ENCODE measurements at regions not wholly inside any gene's neighbourhood (a gene's known extent, or its start where the extent isn't known, plus 50 kb on each side); places are given as distances from the start of the nearest gene placed in this dataset.
A peak's percentile ranks its signal among the peaks of the same experiment; 100 is the strongest.
"Not testable (repeated sequence)": the region's sequence is repeated elsewhere in the genome, so short reads cannot be mapped to it uniquely, and the experiment has no call there.

DNA sequence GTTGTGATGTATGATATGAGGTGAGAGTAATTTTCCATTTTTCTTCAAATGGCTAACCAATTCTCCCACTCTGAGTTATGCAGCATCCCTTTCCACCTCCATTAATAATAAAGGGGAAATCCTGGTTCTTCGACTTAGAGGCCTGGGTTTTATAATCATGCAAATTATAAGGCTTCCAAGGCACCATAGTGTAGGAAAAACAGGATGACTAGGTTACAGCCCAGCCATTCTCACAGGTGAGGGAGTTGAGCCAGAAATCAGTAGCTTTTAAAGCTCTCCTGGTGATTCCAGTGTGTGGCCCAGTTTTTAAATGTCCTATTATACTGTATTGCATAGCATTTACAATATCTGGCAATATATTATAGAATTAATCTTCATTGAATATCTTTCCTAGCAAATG, 203.1 kb downstream of the ARHGEF9 start:
- DNase-seq (ENCODE audit: low spot score) (no peak), ATAC-seq (no peak)
- intact Hi-C loops (cut with DNase I) = no loop called here

DNA sequence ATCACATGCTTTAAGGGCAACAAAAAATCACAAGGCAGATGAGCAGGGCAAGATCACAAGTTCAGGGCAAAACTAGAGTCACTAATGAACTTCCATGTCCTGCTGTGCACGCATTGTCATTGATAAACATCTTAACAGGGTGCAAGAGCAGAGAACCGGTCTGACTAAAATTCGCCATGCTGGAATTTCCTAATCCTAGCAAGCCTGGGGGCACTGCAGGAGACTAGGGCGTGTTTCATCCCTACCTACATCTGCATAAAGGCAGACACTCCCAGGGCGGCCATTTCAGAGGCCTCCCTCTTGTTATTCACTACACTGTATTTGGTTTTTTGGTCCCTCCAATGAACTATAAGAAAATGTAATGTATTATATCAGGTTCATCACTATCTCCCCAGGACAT, 203.6 kb downstream of the ARHGEF9 start:
- intact Hi-C loops (cut with DNase I) = no loop called here
- DNase-seq (ENCODE audit: low spot score) (no peak), ATAC-seq (no peak)

DNA sequence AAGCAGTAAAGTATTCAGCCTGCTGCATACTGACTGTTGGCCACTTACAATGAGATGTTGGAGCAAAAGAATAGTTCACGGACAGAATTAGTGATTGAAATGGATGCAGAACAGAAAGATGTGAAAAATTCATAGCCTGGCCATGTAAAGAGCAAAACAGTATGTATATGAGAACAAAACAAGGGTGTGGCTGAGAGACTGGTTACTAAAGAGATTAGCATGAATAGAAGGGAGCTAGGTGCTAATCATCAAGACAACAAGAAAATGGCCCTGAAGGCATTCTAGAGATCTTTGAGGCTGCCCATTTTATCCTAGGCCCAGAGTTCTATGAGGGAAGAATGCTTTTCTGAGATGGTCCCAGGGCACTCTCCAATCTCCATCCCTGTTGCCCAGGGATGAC, 208.5 kb downstream of the ARHGEF9 start:
- intact Hi-C loops (cut with DNase I) = no loop called here
- no peak for ATAC-seq
- no peak for DNase-seq (ENCODE audit: low spot score)

DNA sequence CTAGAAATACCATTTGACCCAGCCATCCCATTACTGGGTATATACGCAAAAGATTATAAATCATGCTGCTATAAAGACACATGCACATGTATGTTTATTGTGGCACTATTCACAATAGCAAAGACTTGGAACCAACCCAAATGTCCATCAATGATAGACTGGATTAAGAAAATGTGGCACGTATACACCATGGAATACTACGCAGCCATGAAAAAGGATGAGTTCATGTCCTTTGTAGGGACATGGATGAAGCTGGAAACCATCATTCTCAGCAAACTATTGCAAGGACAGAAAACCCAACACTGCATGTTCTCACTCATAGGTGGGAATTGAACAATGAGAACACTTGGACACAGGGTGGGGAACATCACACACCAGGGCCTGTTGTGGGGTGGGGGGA, 209.3 kb downstream of the ARHGEF9 start:
- ATAC-seq; DNase-seq (ENCODE audit: low spot score); intact Hi-C loops (cut with DNase I): not testable (repeated sequence)

DNA sequence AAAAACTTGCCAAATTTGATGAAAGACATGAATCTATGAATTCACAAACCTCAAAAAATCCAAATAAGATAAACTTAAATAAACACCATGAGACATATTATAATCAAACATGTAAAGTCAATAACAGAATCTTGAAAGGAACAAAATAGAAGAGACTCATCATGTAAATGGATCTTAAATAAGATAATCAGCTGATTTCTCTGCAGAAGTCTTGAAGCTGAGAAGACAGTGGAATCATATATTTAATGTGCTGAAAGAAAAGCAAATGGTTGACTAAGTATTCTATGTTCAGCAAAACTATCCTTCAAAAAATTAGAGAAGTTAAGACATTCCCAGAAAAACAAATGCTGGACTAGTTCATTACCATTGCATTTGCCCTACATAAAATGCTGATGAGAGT, 215.7 kb upstream of the SPIN4 start:
- DNase-seq (ENCODE audit: low spot score) = no peak
- ATAC-seq = no peak
- intact Hi-C loops (cut with DNase I) = no loop called here

DNA sequence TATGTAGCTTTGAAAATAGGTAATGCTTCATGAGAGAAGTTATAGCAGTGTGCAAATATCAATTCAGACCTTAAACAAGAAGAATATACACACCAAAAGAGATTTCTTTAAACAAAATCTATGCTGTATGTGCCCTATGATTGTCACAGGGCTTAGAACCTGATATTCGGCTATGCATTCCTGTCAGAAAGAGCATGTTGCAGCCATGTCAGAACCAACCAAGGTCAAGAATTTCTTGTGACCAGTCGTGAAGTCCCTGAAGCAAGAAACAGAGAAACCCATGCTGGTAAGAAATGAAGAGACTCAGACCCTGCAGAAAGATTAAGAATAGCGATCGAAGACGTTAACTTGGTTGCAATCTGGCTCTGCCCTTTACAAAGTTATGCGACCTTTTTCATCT, 210.3 kb upstream of the SPIN4 start:
- ATAC-seq (peak; percentile 30), DNase-seq (ENCODE audit: low spot score) (no peak)
- intact Hi-C loops (cut with DNase I) = no loop called here

DNA sequence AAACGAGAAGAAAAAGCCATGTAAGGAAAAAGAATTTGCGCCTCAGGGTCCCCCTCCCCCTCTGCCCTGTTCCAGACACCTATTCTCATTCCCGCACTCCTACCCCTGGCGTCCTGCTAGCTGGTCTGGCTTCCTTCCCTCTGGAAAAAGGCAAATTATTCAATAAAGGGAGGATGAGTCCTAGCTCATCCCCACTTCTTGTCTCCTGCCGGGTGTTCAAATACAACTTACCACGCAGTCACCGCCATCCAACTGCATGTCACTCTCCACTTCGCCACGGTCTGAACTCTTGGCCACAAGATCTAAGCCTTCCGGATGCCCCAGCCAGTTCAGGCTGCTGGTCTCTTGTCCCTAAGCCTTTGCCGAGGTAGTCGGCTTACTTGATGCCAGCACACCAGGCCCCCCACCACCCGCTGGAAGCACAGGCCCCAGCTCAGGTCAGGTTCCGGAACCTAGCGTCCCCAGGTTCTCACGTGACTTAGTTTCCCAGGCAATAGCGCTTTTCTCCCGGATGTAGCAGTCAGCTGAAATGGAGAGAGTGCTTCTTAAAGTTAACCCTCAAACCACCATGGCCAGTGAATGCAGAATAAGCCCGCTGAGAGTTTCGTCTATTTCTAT, 209.6 kb upstream of the SPIN4 start:
- intact Hi-C loops (cut with DNase I) = no loop called here
- peak; percentile 61 for DNase-seq (ENCODE audit: low spot score)
- peak; percentile 96 for ATAC-seq

DNA sequence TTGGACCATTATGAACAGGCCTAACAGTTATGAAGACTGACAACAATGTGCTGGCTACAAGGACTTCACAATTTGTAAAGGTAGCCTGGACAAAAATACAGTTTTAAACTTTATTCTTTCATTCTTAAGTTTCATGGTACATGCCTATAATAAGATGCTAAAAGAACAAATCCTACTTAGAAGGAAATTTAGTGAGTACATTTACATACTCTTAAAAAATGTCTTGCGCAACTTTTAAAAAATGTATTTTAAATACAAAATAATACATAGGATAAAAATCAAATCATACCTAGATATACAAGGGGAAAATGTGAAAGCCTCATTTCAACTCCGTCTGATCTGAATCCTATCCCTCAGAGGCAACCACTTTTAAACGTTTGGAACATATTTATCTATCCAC, 200.7 kb upstream of the SPIN4 start:
- intact Hi-C loops (cut with DNase I) = no loop called here
- DNase-seq (ENCODE audit: low spot score) (no peak), ATAC-seq (no peak)

DNA sequence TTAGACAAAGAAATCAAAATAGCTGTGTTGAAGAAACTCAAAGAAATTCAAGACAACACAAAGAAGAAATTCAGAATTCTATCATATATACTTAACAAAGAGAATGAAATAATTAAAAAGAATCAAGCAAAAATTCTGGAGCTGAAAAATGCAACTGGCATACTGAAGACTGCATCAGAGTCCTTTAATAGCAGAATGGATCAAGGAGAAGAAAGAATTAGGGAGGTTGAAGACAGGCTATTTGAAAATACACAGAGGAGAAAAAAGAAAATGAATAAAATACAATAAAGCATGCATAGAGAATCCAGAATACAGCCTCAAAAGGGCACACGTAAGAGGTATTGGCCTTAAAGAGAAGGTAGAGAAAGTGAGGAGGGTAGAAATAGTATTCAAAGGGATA, 179.5 kb upstream of the SPIN4 start:
- DNase-seq (ENCODE audit: low spot score) (no peak), ATAC-seq (no peak)
- intact Hi-C loops (cut with DNase I) = no loop called here

DNA sequence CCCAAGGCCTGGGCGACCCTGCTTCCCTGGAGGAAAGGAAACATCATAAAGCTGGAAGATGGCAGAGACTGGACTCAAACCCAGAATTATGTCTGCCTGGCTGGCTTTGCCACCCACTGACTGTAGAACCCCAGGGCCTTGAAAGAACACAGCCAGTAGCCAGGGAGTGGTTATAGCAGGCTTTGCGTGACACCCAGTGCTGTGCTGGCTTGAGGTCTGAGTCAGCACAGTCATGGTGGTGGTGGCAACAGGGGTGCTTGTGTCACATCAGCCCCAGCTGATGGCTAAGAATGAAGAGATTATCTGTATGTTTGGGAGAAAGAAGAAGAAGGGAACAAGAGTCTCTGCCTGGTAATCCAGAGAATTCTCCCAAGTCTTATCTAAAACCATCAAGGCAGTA, 178.8 kb upstream of the SPIN4 start:
- no peak for ATAC-seq
- intact Hi-C loops (cut with DNase I) = no loop called here

DNA sequence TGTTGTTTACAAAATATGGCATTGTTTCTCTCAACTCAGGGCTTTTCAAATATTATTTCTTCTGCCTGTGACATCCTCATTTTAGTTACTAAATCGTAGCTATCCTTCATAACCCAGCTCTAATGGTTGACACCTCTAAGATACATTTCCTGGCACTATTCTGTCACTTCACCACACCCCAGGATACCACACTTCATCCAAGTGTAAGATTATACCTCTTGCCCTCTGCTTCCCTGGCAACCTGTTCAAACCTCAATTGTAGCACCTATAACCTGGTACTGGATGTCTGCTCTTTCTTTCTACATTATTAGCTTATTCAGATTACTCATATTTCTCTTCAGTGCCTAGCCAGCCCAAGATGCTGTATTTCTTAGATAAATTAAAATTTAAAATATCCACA, 175.7 kb upstream of the SPIN4 start:
- DNase-seq (ENCODE audit: low spot score) (no peak), ATAC-seq (no peak)
- intact Hi-C loops (cut with DNase I) = no loop called here

More for the DNA sequence above, 178.8 kb upstream of the SPIN4 start:
- DNase-seq (ENCODE audit: low spot score) = no peak

DNA sequence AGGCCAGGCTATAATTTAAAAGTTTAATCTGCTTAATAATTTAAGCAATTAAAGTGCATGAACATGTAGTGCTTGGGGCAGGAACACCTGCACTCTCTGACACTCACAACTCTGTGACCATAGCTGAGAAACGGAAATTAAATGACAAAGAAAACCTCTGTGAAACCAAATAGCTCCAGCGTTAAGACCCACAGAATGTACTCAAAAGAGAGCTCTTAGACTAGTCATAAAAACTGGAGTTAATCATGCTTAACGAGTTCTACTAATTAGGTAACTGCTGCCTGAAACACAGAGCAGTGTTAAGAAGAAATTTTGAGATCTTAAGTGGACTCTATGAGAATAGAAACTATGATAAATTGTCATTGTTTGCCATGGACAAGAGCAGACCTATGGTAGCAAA, 174.4 kb upstream of the SPIN4 start:
- intact Hi-C loops (cut with DNase I) = no loop called here
- DNase-seq (ENCODE audit: low spot score) = no peak
- ATAC-seq = no peak

DNA sequence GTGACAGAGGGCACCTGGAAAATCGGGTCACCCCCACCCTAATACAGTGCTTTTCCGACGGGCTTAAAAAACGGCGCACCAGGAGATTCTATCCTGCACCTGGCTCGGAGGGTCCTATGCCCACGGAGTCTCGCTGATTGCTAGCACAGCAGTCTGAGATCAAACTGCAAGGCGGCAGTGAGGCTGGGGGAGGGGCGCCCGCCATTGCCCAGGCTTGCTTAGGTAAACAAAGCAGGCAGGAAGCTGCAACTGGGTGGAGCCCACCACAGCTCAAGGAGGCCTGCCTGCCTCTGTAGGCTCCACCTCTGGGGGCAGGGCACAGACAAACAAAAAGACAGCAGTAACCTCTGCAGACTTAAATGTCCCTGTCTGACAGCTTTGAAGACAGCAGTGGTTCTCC, 168.2 kb upstream of the SPIN4 start:
- DNase-seq (ENCODE audit: low spot score); ATAC-seq; intact Hi-C loops (cut with DNase I): not testable (repeated sequence)

DNA sequence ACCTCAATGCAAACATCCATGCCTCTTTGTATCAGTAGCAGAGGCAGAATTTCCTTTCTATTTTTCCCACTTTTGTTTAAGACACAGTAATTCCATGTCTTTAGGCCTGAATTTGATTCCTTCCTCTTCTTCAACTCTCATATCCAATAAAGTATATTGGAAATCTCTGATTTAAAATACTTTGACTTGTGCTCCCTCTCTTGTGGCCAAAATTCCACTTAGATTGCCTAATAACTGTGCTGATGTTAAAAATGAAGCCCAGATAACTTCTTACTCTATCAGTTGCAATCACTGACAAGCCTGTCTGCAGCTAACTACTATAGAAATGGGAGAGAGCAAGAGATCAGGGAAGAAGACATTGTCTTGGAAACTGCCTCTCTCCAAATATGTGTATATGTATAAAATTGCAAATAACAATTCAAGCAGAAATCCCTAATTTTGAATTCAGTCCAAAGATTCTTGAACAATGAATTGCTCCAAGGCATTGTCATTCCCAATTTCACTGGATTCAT, 163.5 kb upstream of the SPIN4 start:
- DNase-seq (ENCODE audit: low spot score) = no peak
- peak; percentile 68 for ATAC-seq
- intact Hi-C loops (cut with DNase I) = no loop called here

DNA sequence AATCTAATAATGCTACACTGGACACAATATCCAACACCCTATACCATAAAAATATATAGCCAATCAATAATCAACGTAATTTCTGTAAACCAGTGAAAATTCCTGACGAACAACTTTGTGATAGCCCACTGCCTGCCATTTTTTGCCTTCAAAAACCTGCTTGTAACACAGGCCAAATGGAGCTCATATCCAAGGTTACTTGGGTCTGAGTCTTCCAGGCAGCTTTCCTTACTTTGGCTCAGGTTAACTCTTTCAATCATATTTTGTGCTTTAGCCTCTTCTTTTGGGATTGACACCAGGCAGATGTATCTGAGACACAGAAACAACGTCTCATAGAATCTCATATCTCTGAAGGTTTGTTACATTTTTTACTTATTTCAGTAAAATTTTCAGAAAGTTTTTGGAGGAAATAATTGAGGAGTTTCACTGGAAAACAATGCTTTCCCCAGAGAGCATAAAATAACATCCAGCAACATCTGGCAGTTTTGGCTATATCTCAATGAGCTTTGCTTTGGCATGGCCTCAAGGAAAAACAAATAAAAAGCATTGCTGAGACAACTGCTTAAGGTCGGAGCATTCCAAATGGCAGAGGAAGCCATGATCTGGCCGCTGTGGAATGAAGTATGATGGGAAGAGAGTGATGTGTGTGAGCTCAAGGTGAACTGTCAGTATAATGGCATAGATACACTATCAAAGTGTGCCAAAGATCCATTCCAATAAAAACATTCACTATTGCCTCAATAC, 162.9 kb upstream of the SPIN4 start:
- no peak for DNase-seq (ENCODE audit: low spot score)
- ATAC-seq = peak; percentile 95
- intact Hi-C loops (cut with DNase I) = no loop called here

DNA sequence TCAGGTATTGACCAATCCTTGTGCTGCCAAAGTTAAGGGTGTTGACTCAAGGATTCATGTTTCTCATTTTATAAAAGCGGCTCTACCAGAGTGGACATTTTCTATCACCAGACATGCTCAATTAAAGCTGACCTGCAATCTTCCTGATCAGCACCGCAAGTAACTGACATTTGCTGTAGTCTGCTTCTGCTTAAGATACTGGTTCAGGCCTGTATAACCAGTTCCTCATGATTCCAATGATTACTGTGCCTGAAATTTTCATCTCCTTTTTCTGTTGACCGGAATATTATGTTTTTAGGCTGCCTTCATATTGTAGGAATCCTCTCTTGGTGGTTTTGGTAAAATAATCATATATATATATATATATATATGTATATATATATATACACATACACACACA, 160.2 kb upstream of the SPIN4 start:
- DNase-seq (ENCODE audit: low spot score) (no peak), ATAC-seq (no peak)
- intact Hi-C loops (cut with DNase I) = no loop called here

DNA sequence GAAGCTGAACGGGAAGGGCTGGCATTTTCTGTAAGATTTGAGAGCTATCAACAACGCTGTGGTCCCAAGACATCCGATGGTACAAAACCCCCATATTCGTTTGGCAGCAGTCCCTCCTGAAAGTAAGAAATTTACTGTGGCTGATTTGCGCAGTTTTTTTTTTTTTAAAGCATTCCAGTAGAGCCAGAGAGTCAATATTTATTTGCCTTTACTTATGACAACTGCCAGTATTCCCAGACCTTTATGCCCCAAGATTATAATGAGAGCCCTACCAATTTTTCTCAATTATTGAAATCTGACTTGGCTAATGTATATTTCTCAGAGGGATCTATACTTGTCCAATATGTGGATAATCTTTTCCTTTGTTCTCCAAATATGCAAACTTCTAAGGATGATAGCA, 157.5 kb upstream of the SPIN4 start:
- ATAC-seq (no peak), DNase-seq (ENCODE audit: low spot score) (no peak)
- intact Hi-C loops (cut with DNase I) = no loop called here

DNA sequence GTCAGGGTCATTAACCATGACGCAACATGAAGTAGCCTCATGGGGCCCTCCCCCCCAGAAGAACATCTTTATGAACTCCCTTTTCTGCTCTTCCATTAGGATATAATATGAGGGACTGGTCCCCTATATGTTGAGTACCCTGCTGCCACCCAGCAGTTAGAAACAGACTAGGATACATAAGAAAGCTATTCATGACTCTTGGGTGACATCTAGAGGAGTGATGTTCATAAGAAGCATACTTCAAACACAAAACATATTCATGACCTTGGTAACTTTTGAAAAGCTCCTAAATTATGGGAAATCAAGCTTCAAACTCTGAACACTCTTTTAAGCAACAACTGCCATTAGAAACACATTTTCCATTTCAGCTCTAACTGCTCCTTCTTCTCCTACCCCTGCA, 155.2 kb upstream of the SPIN4 start:
- DNase-seq (ENCODE audit: low spot score) (no peak), ATAC-seq (no peak)
- intact Hi-C loops (cut with DNase I) = no loop called here

DNA sequence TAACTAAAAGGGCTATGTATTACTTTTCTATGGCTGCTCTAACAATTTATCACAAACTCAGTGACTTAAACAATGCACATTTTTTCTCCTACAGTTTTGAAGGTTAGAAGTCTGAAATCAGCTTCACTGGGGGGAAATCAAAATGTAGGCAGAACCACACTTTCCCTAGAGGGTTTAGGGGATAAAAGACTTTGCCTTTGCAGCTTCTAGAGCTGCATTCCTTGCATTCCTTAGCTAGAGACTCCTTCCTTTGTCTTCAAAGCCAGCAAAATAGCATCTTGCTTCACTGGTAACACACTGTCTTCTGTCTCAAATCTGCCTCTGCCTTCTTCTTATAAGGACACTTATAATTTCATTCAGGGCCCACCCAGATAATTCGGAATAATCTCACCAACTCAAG, 152.4 kb upstream of the SPIN4 start:
- intact Hi-C loops (cut with DNase I) = no loop called here
- no peak for ATAC-seq
- DNase-seq (ENCODE audit: low spot score) = no peak

DNA sequence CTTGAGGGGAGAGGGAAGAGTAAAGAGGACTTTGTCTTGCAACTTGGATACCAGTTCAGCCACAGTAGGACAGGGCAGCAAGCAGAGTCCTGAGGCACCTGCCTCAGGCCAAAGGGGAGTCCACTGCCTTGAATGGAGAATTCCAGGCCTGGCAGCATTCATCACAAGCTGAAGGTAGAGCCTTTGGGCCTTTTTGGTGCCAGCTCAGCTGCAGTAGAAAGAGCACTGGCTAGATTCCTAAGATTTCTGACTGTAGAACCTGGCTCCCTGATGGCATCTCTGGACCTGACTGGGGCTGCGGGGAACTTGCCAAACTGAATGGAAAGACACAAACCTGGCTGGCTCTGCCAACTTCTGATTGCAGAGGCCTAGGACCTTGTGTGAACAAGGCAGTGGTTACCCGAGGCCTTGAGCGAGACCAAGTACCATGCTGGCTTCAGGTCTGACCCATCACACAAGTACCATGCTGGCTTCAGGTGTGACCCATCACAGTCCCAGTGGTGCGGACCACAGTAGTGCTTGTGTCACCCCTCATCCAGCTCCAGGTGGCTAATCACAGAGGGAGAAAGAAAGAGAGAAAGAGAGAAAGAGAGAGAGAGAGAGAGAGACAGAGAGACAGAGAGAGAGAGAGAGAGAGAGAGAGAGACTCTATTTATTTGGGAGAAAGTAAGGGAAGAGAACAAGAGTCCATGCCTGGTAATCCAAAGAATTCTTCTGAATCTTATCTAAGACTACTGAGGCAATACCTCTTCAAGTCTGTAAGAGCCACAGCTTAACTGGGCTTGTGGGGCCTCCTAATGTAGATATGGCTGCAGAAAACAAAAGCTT, 137.6 kb upstream of the SPIN4 start:
- DNase-seq (ENCODE audit: low spot score) = no peak
- no peak for ATAC-seq
- intact Hi-C loops (cut with DNase I) = no loop called here

Measured in sciatic nerve (tissue), 2 donors.